OCI-LY3 (cell line): ENCODE measurements at regions not wholly inside any gene's neighbourhood (a gene's known extent, or its start where the extent isn't known, plus 50 kb on each side); places are given as distances from the start of the nearest gene placed in this dataset.

Experiments
- H2AFZ ChIP-seq: fragments of 200-600, 300-600 bp; shearing (Covaris generic); 2 replicates; pipeline ENCODE4 v1.6.0; 2014; ENCODE audit warnings: antibody characterized with exemption, low read depth, low read length
- H3K27ac ChIP-seq: fragments of 200-600, 300-600 bp; sonication (generic); 2 replicates; pipeline ENCODE4 v1.5.1; 2014; ENCODE audit warnings: mild to moderate bottlenecking, low read length, moderate library complexity, mixed read lengths
- H3K27me3 ChIP-seq: fragments of 200-600, 300-600 bp; sonication (generic); 2 replicates; pipeline ENCODE4 v1.6.1; 2014; ENCODE audit warnings: low read depth, low read length, mixed read lengths
- H3K36me3 ChIP-seq: fragments of 200-600, 300-600 bp; sonication (generic); replicated peaks from 2 replicates; pipeline ENCODE3; 2014; ENCODE audit warnings: low read depth, low read length, mixed read lengths
- H3K4me1 ChIP-seq: fragments of 300-600, 200-600 bp; sonication (generic); 2 replicates; pipeline ENCODE4 v1.6.1; 2014; ENCODE audit warnings: low read length, mixed read lengths
- H3K4me2 ChIP-seq: fragments of 200-600, 300-600 bp; sonication (generic); 2 replicates; pipeline ENCODE4 v1.6.1; 2014; ENCODE audit warnings: low read length, mixed read lengths
- H3K4me3 ChIP-seq: fragments of 300-600, 200-600 bp; sonication (generic); 2 replicates; pipeline ENCODE4 v1.5.1; 2014; ENCODE audit warnings: antibody characterized with exemption, mild to moderate bottlenecking, low read length, moderate library complexity
- H3K79me2 ChIP-seq: fragments of 300-600, 200-600 bp; shearing (Covaris generic); 2 replicates; pipeline ENCODE4 v1.6.1; 2014; ENCODE audit warnings: mild to moderate bottlenecking, low read length, mixed read lengths
- H3K9ac ChIP-seq: fragments of 300-600, 200-600 bp; shearing (Covaris generic); 2 replicates; pipeline ENCODE4 v1.6.0; 2014; ENCODE audit warnings: mild to moderate bottlenecking, low read length, moderate library complexity
- H3K9me3 ChIP-seq: fragments of 200-600, 300-600 bp; shearing (Covaris generic); 2 replicates; pipeline ENCODE4 v1.6.1; 2014; ENCODE audit warnings: low read length, mixed read lengths; ENCODE audit not compliant: insufficient read depth
- H4K20me1 ChIP-seq: fragments of 200-600, 300-600 bp; sonication (generic); 2 replicates; pipeline ENCODE4 v1.6.1; 2016; ENCODE audit warnings: low read length, mixed read lengths; ENCODE audit not compliant: insufficient read depth
- CTCF ChIP-seq: fragments of 200-600, 300-600 bp; sonication (generic); IDR thresholded peaks from 2 replicates; pipeline ENCODE4 v1.5.1; 2014; ENCODE audit warnings: antibody characterized with exemption, low read length, low read depth
- EZH2phosphoT487 ChIP-seq: fragments of 200-600 bp; shearing (Covaris generic); IDR thresholded peaks from 2 replicates; pipeline ENCODE4 v1.6.1; 2018; ENCODE audit warnings: antibody characterized with exemption, mixed run types, low read depth

DNA sequence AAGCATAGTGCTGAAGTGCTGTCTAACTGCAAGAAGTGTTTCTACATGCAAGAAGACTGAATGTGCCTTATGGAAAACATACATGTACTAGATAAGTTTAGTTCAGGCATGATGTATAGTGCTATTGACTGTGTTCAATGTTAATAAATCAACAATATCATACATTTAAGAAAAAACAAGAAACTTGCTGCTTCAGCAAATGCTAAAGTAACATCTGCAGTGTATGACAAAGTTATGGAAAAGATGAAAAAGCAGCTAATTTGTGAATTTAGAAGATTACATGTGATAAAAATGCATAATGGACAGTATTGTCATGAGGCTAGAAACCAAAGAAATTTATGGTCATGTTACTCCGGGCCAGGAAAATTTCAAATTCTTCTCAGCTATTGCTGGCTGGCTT, 174.9 kb upstream of the SPTLC3 start:
- no peaks in the 10 kb centered on the region for H4K20me1 ChIP-seq
- H3K9me3 ChIP-seq = no peaks in the 10 kb centered on the region
- H3K79me2 ChIP-seq = no peaks in the 10 kb centered on the region
- H3K36me3 ChIP-seq = no peaks in the 10 kb centered on the region
- H3K4me1 ChIP-seq = no peaks in the 10 kb centered on the region
- no peak overlapping the region for H3K9ac ChIP-seq
- TF ChIP-seq CTCF = no peak
- no peak for TF ChIP-seq EZH2phosphoT487
- no peak overlapping the region for H3K4me2 ChIP-seq
- no peak overlapping the region for H2AFZ ChIP-seq
- H3K4me3 ChIP-seq = no peak overlapping the region
- no peak overlapping the region for H3K27ac ChIP-seq
- H3K27me3 ChIP-seq = no peaks in the 10 kb centered on the region

DNA sequence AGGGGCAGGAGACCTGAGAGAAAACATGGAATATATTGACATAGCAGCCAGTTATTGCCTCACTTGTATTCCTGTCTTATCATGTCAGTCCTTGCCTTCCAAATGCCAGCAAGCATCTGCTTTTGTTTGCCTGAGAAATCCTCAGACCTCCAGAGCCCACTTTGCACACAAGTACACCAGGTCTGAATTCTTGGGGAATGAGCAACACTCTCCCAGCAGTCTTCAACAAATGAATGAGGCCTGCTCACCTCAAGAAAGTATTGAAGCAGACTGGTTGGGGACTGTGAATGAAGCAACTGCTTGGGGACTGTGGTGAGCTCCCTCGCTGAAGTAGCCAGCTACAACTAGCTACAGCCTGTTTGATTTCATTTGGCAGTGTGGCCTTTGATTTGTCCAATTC, 172.8 kb upstream of the SPTLC3 start:
- Histone ChIP-seq H3K36me3 (no peaks in the 10 kb centered on the region), H3K4me2 (no peak overlapping the region), H3K4me3 (no peak overlapping the region), H3K9ac (no peak overlapping the region), H3K27me3 (no peaks in the 10 kb centered on the region), H4K20me1 (no peaks in the 10 kb centered on the region), H3K27ac (no peak overlapping the region), H2AFZ (no peak overlapping the region), H3K79me2 (no peaks in the 10 kb centered on the region), H3K4me1 (no peaks in the 10 kb centered on the region), H3K9me3 (no peaks in the 10 kb centered on the region)
- no peak for TF ChIP-seq EZH2phosphoT487
- no peak for TF ChIP-seq CTCF

GRCh38 chr20:12837646-12838045, 171.1 kb upstream of the SPTLC3 start:
- H3K4me1 ChIP-seq = no peaks in the 10 kb centered on the region
- H2AFZ ChIP-seq = no peak overlapping the region
- H3K4me3 ChIP-seq = no peak overlapping the region
- H3K27ac ChIP-seq = no peak overlapping the region
- no peaks in the 10 kb centered on the region for H4K20me1 ChIP-seq
- no peaks in the 10 kb centered on the region for H3K79me2 ChIP-seq
- H3K4me2 ChIP-seq = no peak overlapping the region
- no peaks in the 10 kb centered on the region for H3K9me3 ChIP-seq
- H3K9ac ChIP-seq = no peak overlapping the region
- TF ChIP-seq EZH2phosphoT487 (no peak), CTCF (no peak)
- no peaks in the 10 kb centered on the region for H3K36me3 ChIP-seq
- no peaks in the 10 kb centered on the region for H3K27me3 ChIP-seq

DNA sequence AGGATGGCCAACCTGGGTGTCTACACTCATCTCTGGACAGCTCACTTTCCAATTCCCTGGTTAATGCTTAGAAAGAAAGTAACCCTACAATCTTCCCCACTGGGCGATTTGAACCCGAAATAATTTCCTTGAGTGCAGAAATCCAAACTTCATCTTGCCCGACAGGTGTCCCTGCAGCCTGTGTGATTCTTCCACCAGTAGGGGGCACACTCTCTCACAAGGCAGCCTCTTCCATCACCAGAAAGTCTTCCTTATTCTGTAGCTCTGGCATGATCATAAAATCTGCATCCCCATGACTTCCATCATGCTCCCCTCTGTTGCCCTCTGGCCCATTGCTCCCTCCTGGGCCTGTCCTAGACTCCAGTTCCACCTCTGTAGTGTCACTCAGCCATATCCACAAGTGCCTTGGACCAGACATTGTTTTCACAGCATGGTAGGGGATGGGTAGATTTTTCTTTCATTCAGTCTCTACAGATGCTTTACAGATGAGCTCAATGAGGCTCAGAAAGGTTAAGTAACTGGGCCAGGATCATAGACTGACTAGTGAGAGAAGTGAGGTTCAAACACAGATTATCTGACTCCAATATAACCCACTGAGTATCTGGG, 170.4 kb upstream of the SPTLC3 start:
- Histone ChIP-seq H2AFZ (no peak overlapping the region), H3K9ac (no peak overlapping the region), H3K4me3 (no peak overlapping the region), H3K4me1 (no peaks in the 10 kb centered on the region), H3K9me3 (no peaks in the 10 kb centered on the region), H4K20me1 (no peaks in the 10 kb centered on the region), H3K27me3 (no peaks in the 10 kb centered on the region), H3K79me2 (no peaks in the 10 kb centered on the region), H3K36me3 (no peaks in the 10 kb centered on the region), H3K27ac (no peak overlapping the region), H3K4me2 (no peak overlapping the region)
- TF ChIP-seq CTCF (peak; percentile 64), EZH2phosphoT487 (no peak)
